ENCODE measurements at regions not wholly inside any gene's neighbourhood (a gene's known extent, or its start where the extent isn't known, plus 50 kb on each side); places are given as distances from the start of the nearest gene placed in this dataset.

- no peak for DNase-seq
Measured at GRCh38 chr20:63083831-63084562, 77.2 kb upstream of the BHLHE23 start.

- DNase-seq: no peak
Measured at GRCh38 chr20:63082939-63083735, 76.4 kb upstream of the BHLHE23 start.

DNA sequence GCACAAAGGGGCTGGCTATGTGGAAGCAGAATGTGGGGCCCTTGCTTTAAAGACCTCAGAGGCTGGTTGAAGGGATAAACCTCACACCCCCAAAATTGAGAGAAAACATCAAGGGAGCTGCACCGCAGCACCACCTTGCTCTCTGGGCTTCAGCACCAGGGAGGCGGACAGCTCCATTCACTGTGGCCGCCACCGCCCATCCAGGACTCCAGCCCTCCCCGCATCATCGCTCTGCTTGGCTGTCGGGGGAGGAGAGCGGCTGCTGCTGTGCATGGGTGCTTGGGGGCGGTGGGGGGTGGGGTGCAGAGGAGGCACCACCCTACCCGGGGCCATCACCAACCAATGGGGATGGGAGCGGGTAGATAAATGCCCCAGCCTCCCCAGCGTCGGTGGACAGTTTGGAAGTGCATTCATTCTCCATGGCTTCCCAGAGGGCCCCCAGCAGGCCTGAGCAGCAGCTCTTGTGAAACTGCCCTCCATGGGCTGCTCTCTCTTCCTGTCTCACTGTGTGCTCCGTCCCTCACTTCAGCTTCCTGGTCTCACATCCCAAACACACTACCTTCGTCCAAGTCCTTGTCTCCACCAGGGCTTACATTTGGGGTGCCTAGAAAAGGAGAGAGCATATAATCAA, 75.7 kb upstream of the BHLHE23 start:
- no peak for DNase-seq

GRCh38 chr20:63081831-63082230, 75.1 kb upstream of the BHLHE23 start:
- no peak for DNase-seq

- DNase-seq: no peak
Measured at GRCh38 chr20:63081351-63081750, 74.6 kb upstream of the BHLHE23 start.

- no peak for DNase-seq
Measured at GRCh38 chr20:63080811-63081210, 74.0 kb upstream of the BHLHE23 start.

GRCh38 chr20:63080411-63080810, 73.6 kb upstream of the BHLHE23 start:
- DNase-seq: no peak

DNA sequence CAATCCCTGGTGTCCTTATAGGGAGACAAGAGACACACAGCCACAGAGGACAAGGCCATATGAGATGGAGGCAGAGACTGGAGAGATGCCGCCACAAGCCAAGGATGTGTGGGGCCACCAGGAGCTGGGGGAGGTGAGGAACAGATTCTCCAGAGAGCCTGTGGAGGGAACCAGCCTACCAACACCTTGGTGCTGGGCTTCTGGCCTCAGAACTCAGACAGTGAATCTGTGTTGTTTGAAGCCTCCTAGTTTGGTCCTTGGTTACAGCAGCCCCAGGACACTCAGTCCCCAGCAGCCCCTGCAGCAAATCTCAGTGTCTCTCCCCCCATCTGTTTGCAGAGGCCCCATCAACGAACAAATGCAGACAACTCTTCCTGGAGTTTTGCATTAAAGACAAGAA, 73.2 kb upstream of the BHLHE23 start:
- no peak for DNase-seq

DNA sequence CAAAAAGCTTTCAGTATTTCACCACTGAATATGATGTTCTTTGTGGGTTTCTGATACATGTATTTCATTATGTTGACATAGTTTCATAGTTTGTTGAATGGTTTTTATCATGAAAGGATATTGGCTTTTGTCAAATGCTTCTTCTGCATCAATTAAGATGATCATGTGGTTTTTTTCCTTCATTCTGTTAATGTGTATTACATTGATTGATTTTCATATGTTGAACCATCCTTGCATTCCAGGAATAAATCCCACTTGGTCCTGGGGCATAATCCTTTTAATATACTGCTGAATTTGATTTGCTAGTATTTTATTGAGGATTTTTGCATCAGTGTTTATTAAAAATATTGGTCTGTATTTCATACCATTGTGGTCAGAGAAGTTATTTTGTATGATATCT, 70.9 kb upstream of the BHLHE23 start:
- DNase-seq: no peak

DNA sequence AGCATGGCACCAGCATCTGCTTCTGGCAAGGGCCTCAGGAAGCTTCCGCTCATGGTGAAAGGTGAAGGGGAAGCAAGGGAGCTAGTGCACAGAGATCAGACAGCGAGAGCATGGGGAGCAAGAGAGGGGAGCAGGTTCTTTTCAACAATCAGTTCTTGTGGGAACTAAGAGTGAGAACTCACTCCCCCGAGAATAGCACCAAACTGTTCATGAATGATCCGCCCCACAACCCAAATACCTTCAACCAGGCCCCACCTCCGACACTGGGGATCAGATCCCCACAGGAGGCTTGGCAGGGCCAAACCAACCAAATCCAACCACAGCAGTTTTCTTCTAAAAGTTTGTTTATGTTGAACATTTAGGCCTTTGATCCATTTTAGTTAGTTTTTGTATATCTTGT, 69.7 kb upstream of the BHLHE23 start:
- DNase-seq: no peak

DNA sequence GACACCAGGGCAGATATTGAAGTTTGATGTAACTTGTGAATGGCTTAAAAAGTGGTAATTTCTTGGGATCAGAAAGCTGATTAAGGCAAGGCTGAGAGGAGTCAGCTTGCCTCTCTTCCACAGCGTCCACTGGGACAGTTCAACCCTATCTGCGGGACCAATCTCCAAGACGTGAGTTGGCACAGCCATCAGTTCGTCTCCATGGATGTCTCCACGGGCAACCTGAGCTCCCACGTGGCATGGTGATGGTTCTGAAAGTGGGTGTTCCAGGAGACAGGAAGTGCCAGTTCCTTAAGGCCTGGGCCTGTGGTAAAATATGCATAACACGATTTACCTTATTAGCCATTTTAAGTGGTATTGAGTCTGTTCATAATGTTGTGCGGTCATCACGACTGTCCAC, 67.9 kb upstream of the BHLHE23 start:
- no peak for DNase-seq

GRCh38 chr20:63074182-63074581, 67.4 kb upstream of the BHLHE23 start:
- no peak for DNase-seq

DNA sequence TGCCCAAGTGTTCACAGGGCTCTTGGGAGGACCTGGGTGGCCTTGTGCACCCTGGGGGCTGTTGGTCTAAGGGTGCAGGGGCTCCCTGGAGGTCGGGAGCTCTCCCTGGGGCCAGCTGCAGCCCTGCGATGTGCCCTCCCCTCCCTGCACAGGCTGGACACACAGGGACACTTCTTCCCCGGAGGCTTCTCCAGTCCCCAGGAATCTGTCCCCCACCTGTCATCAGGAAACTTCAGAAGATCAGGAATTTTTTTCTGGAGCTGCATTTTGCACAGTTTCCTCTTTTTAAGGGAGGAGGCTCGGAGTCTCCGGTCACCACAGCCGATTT, 66.9 kb upstream of the BHLHE23 start:
- DNase-seq: no peak

DNA sequence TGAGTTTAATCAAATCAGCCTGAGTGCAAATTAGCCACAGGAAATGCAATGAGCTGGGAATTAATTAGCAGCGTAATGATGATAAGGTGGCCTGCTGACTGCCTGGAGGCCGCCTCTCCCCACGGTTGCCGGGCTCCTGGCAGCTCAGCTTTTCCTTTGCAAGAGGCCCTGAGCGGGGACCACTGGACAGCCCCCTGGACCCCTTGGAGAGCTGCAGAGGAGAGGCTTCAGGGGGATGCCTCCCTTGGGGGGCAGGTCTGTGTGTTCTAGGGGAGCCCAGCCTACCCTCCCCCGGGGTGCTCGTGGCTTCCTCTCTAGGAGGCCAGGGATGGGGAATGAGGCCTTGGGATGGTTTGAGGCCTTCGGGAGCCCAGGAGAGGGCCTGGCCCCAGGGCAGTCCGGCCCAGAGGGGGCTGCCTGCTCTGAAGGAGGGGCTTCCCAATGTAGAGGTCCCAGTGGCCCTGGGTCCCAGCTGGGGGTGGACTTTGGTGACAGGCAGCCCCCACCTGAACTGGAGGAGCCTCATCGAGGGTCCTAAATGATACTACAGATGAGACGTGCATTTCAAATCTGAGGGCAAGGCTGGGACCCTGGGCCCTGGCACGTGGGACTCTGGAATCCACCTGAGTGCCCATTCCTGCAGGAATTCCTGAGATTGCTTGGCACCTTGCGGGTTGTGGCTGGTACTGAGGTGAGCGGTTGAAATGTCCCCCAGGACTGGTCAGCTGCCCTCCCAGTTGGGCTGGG, 66.4 kb upstream of the BHLHE23 start:
- no peak for DNase-seq

GRCh38 chr20:63072231-63072791, 65.5 kb upstream of the BHLHE23 start:
- DNase-seq: no peak

- DNase-seq: no peak
Measured at GRCh38 chr20:63071541-63072181, 64.9 kb upstream of the BHLHE23 start.

- DNase-seq: no peak
Measured at GRCh38 chr20:63070771-63071540, 64.2 kb upstream of the BHLHE23 start.

DNA sequence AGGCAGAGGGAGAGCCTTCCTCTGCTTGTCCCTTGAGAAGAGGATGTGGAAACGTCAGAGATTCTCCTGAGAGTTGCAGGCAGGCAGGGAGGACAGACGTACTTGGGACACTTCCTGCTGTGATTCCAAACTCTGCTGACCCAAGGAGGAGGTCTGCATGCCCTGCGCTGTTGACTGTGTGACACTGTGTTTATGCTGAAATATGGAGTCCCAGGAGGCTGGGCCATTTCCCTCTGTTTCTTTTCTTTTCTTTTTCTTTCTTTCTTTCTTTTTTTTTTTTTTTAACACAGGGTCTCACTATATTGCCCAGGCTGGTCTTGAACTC, 63.5 kb upstream of the BHLHE23 start:
- DNase-seq: no peak

GRCh38 chr20:63068711-63069367, 62.1 kb upstream of the BHLHE23 start:
- DNase-seq: no peak

DNA sequence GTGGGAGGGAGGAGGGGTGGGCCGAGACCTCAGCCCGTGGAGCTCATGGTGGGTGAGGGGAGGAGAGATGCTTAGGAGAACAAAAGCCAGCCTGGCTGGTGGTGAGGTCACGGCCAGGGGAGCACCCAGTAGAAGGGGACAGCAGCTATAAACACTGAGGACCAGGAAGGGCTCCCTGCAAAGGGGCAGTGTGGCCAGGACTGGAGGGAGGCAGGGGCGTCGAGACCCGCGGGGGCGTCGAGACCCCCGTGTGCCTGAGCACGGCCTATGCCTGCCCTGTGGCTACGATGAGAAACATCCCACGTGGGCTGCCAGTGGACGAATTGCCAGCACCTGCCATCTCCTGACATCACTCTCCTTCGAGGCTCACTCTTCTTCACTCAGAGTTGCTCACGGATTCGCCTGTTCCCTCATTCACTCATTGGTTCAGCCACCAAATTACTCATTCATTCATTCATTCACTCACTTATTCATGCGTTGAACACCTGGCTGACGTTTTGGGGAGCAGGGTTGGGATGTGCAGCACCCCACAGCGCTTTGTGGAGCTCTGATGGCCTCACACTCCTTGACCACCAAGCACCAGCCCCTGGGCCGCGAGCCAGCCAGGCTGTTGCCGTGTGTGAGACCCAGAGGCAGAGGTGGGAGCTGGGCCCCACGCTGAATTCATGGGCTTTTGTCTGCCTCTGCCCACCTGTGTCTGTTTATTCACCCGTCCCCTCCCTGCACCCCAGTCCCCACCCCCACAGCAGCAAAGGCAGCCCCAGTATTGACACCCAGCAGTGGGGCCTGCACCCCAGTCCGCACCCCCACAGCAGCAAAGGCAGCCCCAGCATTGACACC, 61.2 kb upstream of the BHLHE23 start:
- no peak for DNase-seq

DNA sequence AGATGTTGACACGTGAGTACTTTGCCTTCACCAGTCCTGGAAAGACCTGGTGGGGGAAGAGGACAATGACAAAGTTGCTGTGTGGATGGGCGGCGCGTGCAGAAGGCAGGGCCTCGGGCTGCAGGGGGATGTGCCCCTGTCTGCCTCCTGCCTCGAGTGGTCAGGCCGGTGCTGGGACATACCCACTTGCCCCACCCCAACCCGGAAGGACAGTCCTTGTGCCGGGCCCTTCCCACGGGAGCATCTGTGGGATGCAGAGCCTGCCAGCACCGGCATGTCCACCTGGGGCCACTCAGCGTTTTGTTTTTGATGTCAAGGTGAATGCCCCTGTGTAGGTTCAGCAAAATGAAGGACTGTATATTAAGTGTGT, 60.5 kb upstream of the BHLHE23 start:
- DNase-seq: no peak
